OCI-LY3 (cell line): ENCODE measurements at regions not wholly inside any gene's neighbourhood (a gene's known extent, or its start where the extent isn't known, plus 50 kb on each side); places are given as distances from the start of the nearest gene placed in this dataset.

ENCODE experiments used
- CTCF ChIP-seq: fragments of 200-600, 300-600 bp; sonication (generic); IDR thresholded peaks from 2 replicates; pipeline ENCODE4 v1.5.1; 2014; ENCODE audit warnings: antibody characterized with exemption, low read length, low read depth
- EZH2phosphoT487 ChIP-seq: fragments of 200-600 bp; shearing (Covaris generic); IDR thresholded peaks from 2 replicates; pipeline ENCODE4 v1.6.1; 2018; ENCODE audit warnings: antibody characterized with exemption, mixed run types, low read depth

- no peak for TF ChIP-seq CTCF
- TF ChIP-seq EZH2phosphoT487 = no peak
Observed at GRCh38 chr3:177452831-177453450, 255.7 kb upstream of the TBL1XR1 start.
